NCI-H69 (cell line): ENCODE measurements at regions not wholly inside any gene's neighbourhood (a gene's known extent, or its start where the extent isn't known, plus 50 kb on each side); places are given as distances from the start of the nearest gene placed in this dataset.

ENCODE experiments used
- DNase-seq: peaks from one replicate; lab custom pipeline; 2025; lab: John Stamatoyannopoulos, UW

GRCh38 chr22:27507111-27507611 lies 294.4 kb downstream of the MN1 start:
- DNase-seq = no peak

- no peak for DNase-seq
Measured at GRCh38 chr22:27507935-27508526, 293.5 kb downstream of the MN1 start.

- no peak for DNase-seq
Measured at GRCh38 chr22:27509132-27509920, 292.2 kb downstream of the MN1 start.

GRCh38 chr22:27510024-27510423 lies 291.5 kb downstream of the MN1 start:
- no peak for DNase-seq

GRCh38 chr22:27512283-27512761 lies 289.2 kb downstream of the MN1 start:
- no peak for DNase-seq

GRCh38 chr22:27513021-27513420 lies 288.5 kb downstream of the MN1 start:
- DNase-seq = no peak

GRCh38 chr22:27514601-27515523 lies 286.7 kb downstream of the MN1 start:
- no peak for DNase-seq

GRCh38 chr22:27517361-27518155 lies 284.0 kb downstream of the MN1 start:
- DNase-seq = no peak

- no peak for DNase-seq
Measured at GRCh38 chr22:27518531-27519340, 282.8 kb downstream of the MN1 start.

GRCh38 chr22:27523711-27524110 lies 277.8 kb downstream of the MN1 start:
- no peak for DNase-seq

- DNase-seq = no peak
Measured at GRCh38 chr22:27525711-27526110, 275.8 kb downstream of the MN1 start.

- DNase-seq = no peak
Measured at GRCh38 chr22:27526901-27527300, 274.7 kb downstream of the MN1 start.

- DNase-seq = no peak
Measured at GRCh38 chr22:27531782-27532530, 269.6 kb downstream of the MN1 start.

- no peak for DNase-seq
Measured at GRCh38 chr22:27533105-27533745, 268.3 kb downstream of the MN1 start.

- no peak for DNase-seq
Measured at GRCh38 chr22:27534720-27535125, 266.8 kb downstream of the MN1 start.

- DNase-seq = no peak
Measured at GRCh38 chr22:27535452-27535851, 266.1 kb downstream of the MN1 start.

- DNase-seq = no peak
Measured at GRCh38 chr22:27537501-27537900, 264.1 kb downstream of the MN1 start.

- no peak for DNase-seq
Measured at GRCh38 chr22:27538666-27539065, 262.9 kb downstream of the MN1 start.

GRCh38 chr22:27540247-27540646 lies 261.3 kb downstream of the MN1 start:
- DNase-seq = no peak
